ENCODE measurements at regions not wholly inside any gene's neighbourhood (a gene's known extent, or its start where the extent isn't known, plus 50 kb on each side); places are given as distances from the start of the nearest gene placed in this dataset.

DNA sequence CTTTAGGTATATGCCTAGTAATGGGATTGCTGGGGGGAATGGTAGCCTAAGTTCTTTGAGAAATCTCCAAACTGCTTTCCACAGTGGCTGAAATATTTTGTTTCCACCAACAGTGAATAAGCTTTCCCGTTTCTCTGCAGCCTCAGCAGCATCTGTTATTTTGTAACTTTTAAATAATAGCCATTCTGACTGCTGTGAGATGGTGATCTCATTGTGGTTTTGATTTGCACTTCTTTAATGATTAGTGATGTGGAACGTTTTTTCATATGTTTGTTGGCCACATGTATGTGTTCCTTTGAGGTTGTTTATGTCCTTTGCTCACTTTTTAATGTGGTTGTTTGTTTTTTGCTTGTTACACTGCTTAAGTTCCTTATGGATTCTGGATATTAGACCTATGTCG lies 237.4 kb downstream of the CENPF start:
- Histone ChIP-seq H3K79me2 (ENCODE audit: insufficient read depth, low read length) (no peaks in the 10 kb centered on the region), H3F3A (ENCODE audit: low read depth) (no peaks in the 10 kb centered on the region), H3K4me1 (ENCODE audit: insufficient read depth, low read length, poor library complexity, severe bottlenecking) (no peaks in the 10 kb centered on the region), H3K4me3 (ENCODE audit: low read length, poor library complexity, severe bottlenecking) (no peak overlapping the region), H3K9ac (ENCODE audit: low read depth, low read length, poor library complexity, severe bottlenecking) (no peak overlapping the region), H3K9me2 (replicated peaks; ENCODE audit: low read depth, low read length) (no peaks in the 10 kb centered on the region), H2AFZ (ENCODE audit: low read length) (no peak overlapping the region), H3K36me3 (ENCODE audit: insufficient read depth, low read length) (no peaks in the 10 kb centered on the region), H3K27me3 (ENCODE audit: insufficient read depth, low read length, poor library complexity, severe bottlenecking) (no peaks in the 10 kb centered on the region), H3K4me2 (ENCODE audit: low read depth, low read length, poor library complexity, severe bottlenecking) (no peak overlapping the region), H3K9me3 (ENCODE audit: insufficient read depth, low read depth, low read length) (no peaks in the 10 kb centered on the region), H4K20me1 (ENCODE audit: insufficient read depth, low read length, poor library complexity, severe bottlenecking) (no peaks in the 10 kb centered on the region)
- TF ChIP-seq, protein P1, sequence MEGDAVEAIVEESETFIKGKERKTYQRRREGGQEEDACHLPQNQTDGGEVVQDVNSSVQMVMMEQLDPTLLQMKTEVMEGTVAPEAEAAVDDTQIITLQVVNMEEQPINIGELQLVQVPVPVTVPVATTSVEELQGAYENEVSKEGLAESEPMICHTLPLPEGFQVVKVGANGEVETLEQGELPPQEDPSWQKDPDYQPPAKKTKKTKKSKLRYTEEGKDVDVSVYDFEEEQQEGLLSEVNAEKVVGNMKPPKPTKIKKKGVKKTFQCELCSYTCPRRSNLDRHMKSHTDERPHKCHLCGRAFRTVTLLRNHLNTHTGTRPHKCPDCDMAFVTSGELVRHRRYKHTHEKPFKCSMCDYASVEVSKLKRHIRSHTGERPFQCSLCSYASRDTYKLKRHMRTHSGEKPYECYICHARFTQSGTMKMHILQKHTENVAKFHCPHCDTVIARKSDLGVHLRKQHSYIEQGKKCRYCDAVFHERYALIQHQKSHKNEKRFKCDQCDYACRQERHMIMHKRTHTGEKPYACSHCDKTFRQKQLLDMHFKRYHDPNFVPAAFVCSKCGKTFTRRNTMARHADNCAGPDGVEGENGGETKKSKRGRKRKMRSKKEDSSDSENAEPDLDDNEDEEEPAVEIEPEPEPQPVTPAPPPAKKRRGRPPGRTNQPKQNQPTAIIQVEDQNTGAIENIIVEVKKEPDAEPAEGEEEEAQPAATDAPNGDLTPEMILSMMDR (conservative IDR thresholded peaks at IDR 0.05; ENCODE audit: low read length), result no peak
- TF ChIP-seq EZH2phosphoT487 (IDR thresholded peaks at IDR 0.05; ENCODE audit: borderline replicate concordance), result no peak

DNA sequence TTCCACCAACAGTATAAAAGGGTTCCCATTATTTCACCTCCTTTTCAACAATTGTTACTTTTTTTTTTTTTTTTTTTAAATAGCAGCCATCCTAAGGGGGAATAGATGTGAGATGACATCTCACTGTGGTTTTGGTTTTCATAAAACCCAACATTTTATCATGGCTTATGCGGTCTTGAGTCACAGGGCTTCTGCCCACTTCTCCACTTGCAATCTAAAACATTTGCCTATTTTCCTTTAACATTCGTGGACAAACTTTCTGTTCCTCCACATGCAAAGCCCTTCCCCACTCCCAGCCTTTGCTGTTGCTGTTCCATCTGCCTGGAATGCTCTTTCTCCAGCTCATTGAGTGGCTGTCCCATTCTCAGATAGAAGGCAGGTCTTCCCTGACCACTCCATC lies 239.7 kb upstream of the KCNK2 start:
- no peaks in the 10 kb centered on the region for H3F3A ChIP-seq (ENCODE audit: low read depth)
- H3K9me2 ChIP-seq (replicated peaks; ENCODE audit: low read depth, low read length), result no peaks in the 10 kb centered on the region
- no peak overlapping the region for H3K9ac ChIP-seq (ENCODE audit: low read depth, low read length, poor library complexity, severe bottlenecking)
- H3K4me1 ChIP-seq (ENCODE audit: insufficient read depth, low read length, poor library complexity, severe bottlenecking), result no peaks in the 10 kb centered on the region
- H3K27me3 ChIP-seq (ENCODE audit: insufficient read depth, low read length, poor library complexity, severe bottlenecking), result no peaks in the 10 kb centered on the region
- no peak overlapping the region for H2AFZ ChIP-seq (ENCODE audit: low read length)
- no peaks in the 10 kb centered on the region for H4K20me1 ChIP-seq (ENCODE audit: insufficient read depth, low read length, poor library complexity, severe bottlenecking)
- H3K4me3 ChIP-seq (ENCODE audit: low read length, poor library complexity, severe bottlenecking), result no peak overlapping the region
- H3K9me3 ChIP-seq (ENCODE audit: insufficient read depth, low read depth, low read length), result no peaks in the 10 kb centered on the region
- no peaks in the 10 kb centered on the region for H3K36me3 ChIP-seq (ENCODE audit: insufficient read depth, low read length)
- TF ChIP-seq, protein P1 (conservative IDR thresholded peaks at IDR 0.05; ENCODE audit: low read length), result no peak
- no peak for TF ChIP-seq EZH2phosphoT487 (IDR thresholded peaks at IDR 0.05; ENCODE audit: borderline replicate concordance)
- no peak overlapping the region for H3K4me2 ChIP-seq (ENCODE audit: low read depth, low read length, poor library complexity, severe bottlenecking)
- H3K79me2 ChIP-seq (ENCODE audit: insufficient read depth, low read length), result no peaks in the 10 kb centered on the region

- Histone ChIP-seq H3F3A (ENCODE audit: low read depth) (no peaks in the 10 kb centered on the region), H3K9ac (ENCODE audit: low read depth, low read length, poor library complexity, severe bottlenecking) (no peak overlapping the region), H3K4me3 (ENCODE audit: low read length, poor library complexity, severe bottlenecking) (no peak overlapping the region)
These were observed 239.3 kb upstream of the KCNK2 start for GRCh38 chr1:214843281-214843680.

More at GRCh38 chr1:214843281-214843680, 239.3 kb upstream of the KCNK2 start:
- no peaks in the 10 kb centered on the region for H4K20me1 ChIP-seq (ENCODE audit: insufficient read depth, low read length, poor library complexity, severe bottlenecking)
- no peaks in the 10 kb centered on the region for H3K4me1 ChIP-seq (ENCODE audit: insufficient read depth, low read length, poor library complexity, severe bottlenecking)
- TF ChIP-seq, protein P1 (conservative IDR thresholded peaks at IDR 0.05; ENCODE audit: low read length), result no peak
- TF ChIP-seq EZH2phosphoT487 (IDR thresholded peaks at IDR 0.05; ENCODE audit: borderline replicate concordance), result no peak
- no peaks in the 10 kb centered on the region for H3K27me3 ChIP-seq (ENCODE audit: insufficient read depth, low read length, poor library complexity, severe bottlenecking)
- no peaks in the 10 kb centered on the region for H3K79me2 ChIP-seq (ENCODE audit: insufficient read depth, low read length)
- no peak overlapping the region for H3K4me2 ChIP-seq (ENCODE audit: low read depth, low read length, poor library complexity, severe bottlenecking)
- no peaks in the 10 kb centered on the region for H3K9me2 ChIP-seq (replicated peaks; ENCODE audit: low read depth, low read length)
- no peaks in the 10 kb centered on the region for H3K9me3 ChIP-seq (ENCODE audit: insufficient read depth, low read depth, low read length)
- H2AFZ ChIP-seq (ENCODE audit: low read length), result no peak overlapping the region
- H3K36me3 ChIP-seq (ENCODE audit: insufficient read depth, low read length), result no peaks in the 10 kb centered on the region
